ENCODE measurements at regions not wholly inside any gene's neighbourhood (a gene's known extent, or its start where the extent isn't known, plus 50 kb on each side); places are given as distances from the start of the nearest gene placed in this dataset.

GRCh38 chr9:30758726-30759446, 1625.6 kb upstream of the ACO1 start:
- no peak for DNase-seq (ENCODE audit: low read depth in 2 of 2)

- no peak for DNase-seq (ENCODE audit: low read depth in 2 of 2)
Measured at GRCh38 chr9:30765318-30765717, 1619.1 kb upstream of the ACO1 start.

GRCh38 chr9:30771163-30771708, 1613.2 kb upstream of the ACO1 start:
- DNase-seq (ENCODE audit: low read depth in 2 of 2): no peak

GRCh38 chr9:30771760-30772159, 1612.7 kb upstream of the ACO1 start:
- no peak for DNase-seq (ENCODE audit: low read depth in 2 of 2)

GRCh38 chr9:30773427-30773826, 1611.0 kb upstream of the ACO1 start:
- no peak for DNase-seq (ENCODE audit: low read depth in 2 of 2)

- no peak for DNase-seq (ENCODE audit: low read depth in 2 of 2)
Measured at GRCh38 chr9:30774326-30774725, 1610.1 kb upstream of the ACO1 start.

- DNase-seq (ENCODE audit: low read depth in 2 of 2): no peak
Measured at GRCh38 chr9:30775236-30775635, 1609.2 kb upstream of the ACO1 start.

- DNase-seq (ENCODE audit: low read depth in 2 of 2): no peak
Measured at GRCh38 chr9:30796764-30797163, 1587.7 kb upstream of the ACO1 start.

GRCh38 chr9:30799527-30800101, 1584.8 kb upstream of the ACO1 start:
- no peak for DNase-seq (ENCODE audit: low read depth in 2 of 2)

- DNase-seq (ENCODE audit: low read depth in 2 of 2): no peak
Measured at GRCh38 chr9:30800421-30800820, 1584.0 kb upstream of the ACO1 start.

- no peak for DNase-seq (ENCODE audit: low read depth in 2 of 2)
Measured at GRCh38 chr9:30812821-30813220, 1571.6 kb upstream of the ACO1 start.

GRCh38 chr9:30815585-30815984, 1568.9 kb upstream of the ACO1 start:
- no peak for DNase-seq (ENCODE audit: low read depth in 2 of 2)

- no peak for DNase-seq (ENCODE audit: low read depth in 2 of 2)
Measured at GRCh38 chr9:30845136-30845535, 1539.3 kb upstream of the ACO1 start.

GRCh38 chr9:30846651-30847050, 1537.8 kb upstream of the ACO1 start:
- no peak for DNase-seq (ENCODE audit: low read depth in 2 of 2)

GRCh38 chr9:30851600-30851999, 1532.8 kb upstream of the ACO1 start:
- no peak for DNase-seq (ENCODE audit: low read depth in 2 of 2)

GRCh38 chr9:30900706-30901105, 1483.7 kb upstream of the ACO1 start:
- DNase-seq (ENCODE audit: low read depth in 2 of 2): no peak

GRCh38 chr9:30913331-30913730, 1471.1 kb upstream of the ACO1 start:
- DNase-seq (ENCODE audit: low read depth in 2 of 2): no peak

- no peak for DNase-seq (ENCODE audit: low read depth in 2 of 2)
Measured at GRCh38 chr9:30915451-30915850, 1469.0 kb upstream of the ACO1 start.

- DNase-seq (ENCODE audit: low read depth in 2 of 2): no peak
Measured at GRCh38 chr9:30925126-30925525, 1459.3 kb upstream of the ACO1 start.

- DNase-seq (ENCODE audit: low read depth in 2 of 2): no peak
Measured at GRCh38 chr9:30925635-30926034, 1458.8 kb upstream of the ACO1 start.

GRCh38 chr9:30928045-30928444, 1456.4 kb upstream of the ACO1 start:
- no peak for DNase-seq (ENCODE audit: low read depth in 2 of 2)

- DNase-seq (ENCODE audit: low read depth in 2 of 2): no peak
Measured at GRCh38 chr9:30932226-30932625, 1452.2 kb upstream of the ACO1 start.

- DNase-seq (ENCODE audit: low read depth in 2 of 2): no peak
Measured at GRCh38 chr9:30935730-30936129, 1448.7 kb upstream of the ACO1 start.

- DNase-seq (ENCODE audit: low read depth in 2 of 2): no peak
Measured at GRCh38 chr9:30937106-30937505, 1447.3 kb upstream of the ACO1 start.

Measured in stimulated activated CD4-positive, alpha-beta T cell treated with anti-CD3 and anti-CD28 coated beads, Interleukin-1b, Interleukin-23, amount 100 ng/mL, for 4 hours (primary cell).